ENCODE measurements at regions not wholly inside any gene's neighbourhood (a gene's known extent, or its start where the extent isn't known, plus 50 kb on each side); places are given as distances from the start of the nearest gene placed in this dataset.

DNA sequence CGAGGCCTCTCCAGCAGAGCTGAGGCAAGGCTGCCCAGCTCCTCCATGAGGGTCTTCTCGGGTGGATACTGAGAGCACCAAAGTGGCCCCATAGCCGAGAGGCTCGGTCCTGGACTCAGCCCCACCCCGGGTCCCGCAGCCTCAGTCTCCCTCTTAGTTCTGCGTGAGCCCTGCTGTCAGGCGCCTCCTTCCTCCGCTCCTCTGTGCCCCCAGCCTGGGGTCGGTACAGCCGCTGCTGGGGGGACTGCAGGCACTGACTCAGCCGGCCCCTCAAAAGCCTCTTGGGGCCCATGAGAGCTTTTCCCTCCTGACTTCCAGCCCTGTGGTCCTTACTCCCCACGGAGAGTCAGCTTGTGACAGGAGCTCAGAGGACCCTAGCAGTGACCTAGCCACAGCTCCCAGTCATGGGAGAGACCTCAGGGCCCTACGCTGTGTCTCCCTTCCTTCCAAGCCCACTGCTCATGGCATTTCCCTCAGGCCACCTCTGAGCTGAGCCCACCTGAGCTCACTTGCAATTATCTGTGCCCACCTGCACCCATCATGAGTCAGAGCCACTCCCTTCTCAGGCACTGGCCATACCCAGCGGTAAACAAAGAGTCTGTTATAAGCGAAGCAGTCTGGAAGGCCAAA lies 295.0 kb upstream of the RTL1 start:
- TF ChIP-seq, protein P1, sequence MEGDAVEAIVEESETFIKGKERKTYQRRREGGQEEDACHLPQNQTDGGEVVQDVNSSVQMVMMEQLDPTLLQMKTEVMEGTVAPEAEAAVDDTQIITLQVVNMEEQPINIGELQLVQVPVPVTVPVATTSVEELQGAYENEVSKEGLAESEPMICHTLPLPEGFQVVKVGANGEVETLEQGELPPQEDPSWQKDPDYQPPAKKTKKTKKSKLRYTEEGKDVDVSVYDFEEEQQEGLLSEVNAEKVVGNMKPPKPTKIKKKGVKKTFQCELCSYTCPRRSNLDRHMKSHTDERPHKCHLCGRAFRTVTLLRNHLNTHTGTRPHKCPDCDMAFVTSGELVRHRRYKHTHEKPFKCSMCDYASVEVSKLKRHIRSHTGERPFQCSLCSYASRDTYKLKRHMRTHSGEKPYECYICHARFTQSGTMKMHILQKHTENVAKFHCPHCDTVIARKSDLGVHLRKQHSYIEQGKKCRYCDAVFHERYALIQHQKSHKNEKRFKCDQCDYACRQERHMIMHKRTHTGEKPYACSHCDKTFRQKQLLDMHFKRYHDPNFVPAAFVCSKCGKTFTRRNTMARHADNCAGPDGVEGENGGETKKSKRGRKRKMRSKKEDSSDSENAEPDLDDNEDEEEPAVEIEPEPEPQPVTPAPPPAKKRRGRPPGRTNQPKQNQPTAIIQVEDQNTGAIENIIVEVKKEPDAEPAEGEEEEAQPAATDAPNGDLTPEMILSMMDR (IDR thresholded peaks at IDR 0.05; ENCODE audit: low read depth, low read length, missing control alignments): no peak
- H3K4me3 ChIP-seq (replicated peaks; ENCODE audit: low read depth, low read length): no peak overlapping the region
- DNase-seq (ENCODE audit: extremely low read depth, low read depth): no peak

DNA sequence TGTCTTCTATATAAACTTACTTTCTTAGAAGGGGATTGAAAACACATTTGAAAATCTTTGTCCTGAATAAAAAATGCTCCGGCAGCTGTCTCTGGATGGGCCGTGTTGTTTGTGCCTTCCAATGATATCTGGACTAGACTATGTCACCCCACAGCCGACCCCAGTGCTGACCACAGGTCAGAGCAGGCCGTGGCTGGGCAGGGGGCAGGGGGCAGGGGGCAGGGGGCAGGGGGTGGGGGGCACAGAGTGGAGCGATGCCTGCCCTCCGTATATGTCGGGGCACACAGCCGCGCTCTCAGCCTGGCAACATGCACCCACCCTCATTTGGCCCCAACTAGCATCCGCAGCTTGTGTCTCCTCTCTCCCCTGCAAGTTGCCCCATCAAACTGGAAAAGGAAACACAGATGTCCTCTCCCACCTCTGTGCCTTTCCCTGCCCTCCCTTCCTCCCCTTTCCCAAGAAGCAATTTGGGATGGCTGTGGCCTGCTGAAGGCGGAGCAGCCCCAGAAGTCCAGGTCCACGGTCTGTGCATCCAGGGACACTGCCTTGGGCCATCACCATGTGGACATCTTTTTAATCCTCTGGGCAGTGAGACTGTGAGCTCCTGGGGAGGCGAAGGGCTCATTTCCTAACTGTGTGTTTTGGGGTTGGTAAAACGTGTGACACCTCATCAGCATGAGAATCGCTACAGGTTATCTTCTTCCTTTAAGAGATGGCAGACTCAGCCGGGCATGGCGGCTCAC lies 295.7 kb upstream of the RTL1 start:
- DNase-seq (ENCODE audit: extremely low read depth, low read depth): no peak

DNA sequence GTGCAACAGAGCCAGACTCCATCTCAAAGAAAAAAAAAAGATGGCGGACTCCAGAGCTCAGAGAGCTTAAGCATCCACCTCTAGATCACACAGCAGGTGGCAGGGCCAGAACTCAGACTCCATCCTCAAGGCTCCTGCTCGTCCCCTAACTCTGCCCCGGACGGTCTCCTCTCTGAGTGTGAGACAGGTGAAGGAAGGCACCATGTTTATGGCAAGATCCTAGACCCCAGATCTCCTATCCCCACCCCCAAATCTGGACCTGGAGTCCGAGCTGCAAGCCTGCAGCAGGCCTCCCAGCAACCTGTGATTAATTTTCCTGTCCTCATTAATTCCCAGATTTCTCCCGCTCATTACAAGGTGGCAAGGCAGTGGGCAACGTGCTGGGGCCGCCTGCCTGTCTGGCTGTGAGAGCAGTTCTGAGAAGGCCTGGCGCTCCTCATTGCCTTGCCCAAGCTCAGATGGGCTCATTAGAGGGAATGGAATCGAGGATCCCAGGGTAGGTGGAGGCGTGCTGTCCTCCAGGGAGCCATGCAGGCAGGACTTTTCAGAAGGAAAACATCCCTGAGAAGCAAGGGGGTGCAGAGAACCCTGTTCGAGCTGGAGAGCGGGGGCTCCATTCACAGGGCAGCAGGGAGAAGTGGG lies 296.6 kb upstream of the RTL1 start:
- DNase-seq (ENCODE audit: extremely low read depth, low read depth): no peak
- TF ChIP-seq, protein P1 (IDR thresholded peaks at IDR 0.05; ENCODE audit: low read depth, low read length, missing control alignments): no peak
- H3K4me3 ChIP-seq (replicated peaks; ENCODE audit: low read depth, low read length): no peak overlapping the region

More for the DNA sequence above, 295.7 kb upstream of the RTL1 start:
- TF ChIP-seq, protein P1 (IDR thresholded peaks at IDR 0.05; ENCODE audit: low read depth, low read length, missing control alignments): no peak
- H3K4me3 ChIP-seq (replicated peaks; ENCODE audit: low read depth, low read length): no peak overlapping the region

DNA sequence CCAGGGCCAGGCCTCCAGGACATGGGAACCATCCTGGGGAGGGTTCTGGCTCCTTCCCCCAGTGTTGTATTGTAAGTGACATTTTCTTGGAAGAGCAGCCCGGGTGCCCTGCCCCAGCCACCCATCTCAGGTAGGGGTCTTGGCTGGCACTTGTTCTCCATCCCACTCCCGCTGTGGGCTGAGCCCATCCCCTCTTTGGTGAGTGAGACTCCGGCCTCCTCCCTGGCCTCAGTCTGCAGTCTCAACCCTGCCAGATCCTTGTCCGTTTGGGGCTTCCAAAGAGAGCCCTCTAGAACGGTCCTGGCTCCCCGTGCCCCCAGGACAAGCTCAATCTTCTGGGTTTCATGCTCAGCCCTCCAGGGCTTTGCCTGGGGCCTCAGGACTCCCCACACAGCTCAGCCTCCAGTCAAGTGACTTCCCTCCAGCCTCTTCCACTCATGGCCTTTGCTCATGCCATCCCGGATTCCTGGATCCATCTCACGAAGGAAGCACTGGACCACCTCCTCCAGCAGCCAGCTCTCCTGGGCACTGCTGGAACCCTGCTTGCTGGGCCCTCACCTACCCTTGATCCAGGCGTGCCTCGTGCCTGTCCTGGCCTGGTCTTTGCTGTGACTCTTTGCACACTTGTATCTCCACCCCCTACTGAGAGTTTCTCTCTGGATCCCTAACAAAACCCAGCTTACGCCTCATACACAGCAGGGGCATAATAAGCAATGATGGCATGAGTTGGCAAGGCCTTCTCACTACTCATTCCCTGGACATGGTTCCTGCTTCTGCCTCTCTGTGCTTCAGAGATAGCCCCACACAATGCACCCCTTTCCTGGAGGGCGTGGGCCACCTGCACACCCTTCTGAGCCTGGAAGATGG lies 297.4 kb upstream of the RTL1 start:
- no peak for DNase-seq (ENCODE audit: extremely low read depth, low read depth)
- H3K4me3 ChIP-seq (replicated peaks; ENCODE audit: low read depth, low read length): no peak overlapping the region
- TF ChIP-seq, protein P1 (IDR thresholded peaks at IDR 0.05; ENCODE audit: low read depth, low read length, missing control alignments): no peak

DNA sequence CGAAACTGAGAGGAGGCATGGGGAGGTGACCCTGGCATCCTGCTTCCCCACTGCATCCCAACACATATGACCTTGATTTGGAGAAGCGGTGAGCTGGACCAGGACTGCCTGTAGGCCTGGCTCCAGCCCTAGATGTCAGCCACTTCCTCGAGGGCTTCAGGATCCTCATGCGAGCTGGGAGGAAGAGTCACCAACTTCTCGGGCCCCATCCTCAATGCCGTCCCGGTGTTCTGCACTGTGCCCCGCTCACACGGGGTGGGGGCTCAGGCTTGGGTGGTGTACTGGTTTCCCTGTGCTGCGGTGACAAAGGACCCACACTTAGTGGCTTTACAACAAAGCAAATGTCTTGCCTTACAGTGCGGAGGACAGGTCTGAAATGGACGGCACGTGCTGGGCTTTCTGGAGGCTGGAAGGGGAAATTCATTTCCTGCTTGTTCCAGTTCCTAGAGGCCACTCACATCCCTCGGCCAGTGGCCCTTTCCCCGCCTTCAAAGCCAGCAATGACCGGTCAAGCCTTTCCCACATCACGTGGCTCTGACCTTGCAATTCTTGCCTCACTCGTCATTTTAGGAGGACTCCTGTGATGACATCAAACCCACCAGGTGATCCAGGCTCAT lies 298.1 kb upstream of the RTL1 start:
- H3K4me3 ChIP-seq (replicated peaks; ENCODE audit: low read depth, low read length): no peak overlapping the region
- TF ChIP-seq, protein P1 (IDR thresholded peaks at IDR 0.05; ENCODE audit: low read depth, low read length, missing control alignments): no peak
- DNase-seq (ENCODE audit: extremely low read depth, low read depth): no peak

Data from HFF-Myc (cell line).